Ishikawa (cell line): ENCODE measurements at regions not wholly inside any gene's neighbourhood (a gene's known extent, or its start where the extent isn't known, plus 50 kb on each side); places are given as distances from the start of the nearest gene placed in this dataset.

Experiments
- CEBPB ChIP-seq: IDR thresholded peaks from 2 replicates; pipeline ENCODE4 v1.6.1; 2012
- CREB1 ChIP-seq: IDR thresholded peaks from 2 replicates; pipeline ENCODE4 v1.6.1; 2012; ENCODE audit warnings: low read depth
- EGR1 ChIP-seq: IDR thresholded peaks from 2 replicates; pipeline ENCODE4 v1.6.1; 2012
- EP300 ChIP-seq: IDR thresholded peaks from 2 replicates; pipeline ENCODE4 v1.6.1; 2012; ENCODE audit warnings: borderline replicate concordance
- FOXM1 ChIP-seq: IDR thresholded peaks from 2 replicates; pipeline ENCODE4 v1.6.1; 2012; ENCODE audit warnings: low read depth, borderline replicate concordance
- MAX ChIP-seq: IDR thresholded peaks from 2 replicates; pipeline ENCODE4 v1.6.1; 2012
- NFIC ChIP-seq: IDR thresholded peaks from 2 replicates; pipeline ENCODE4 v1.6.1; 2012
- RAD21 ChIP-seq: IDR thresholded peaks from 2 replicates; pipeline ENCODE4 v1.6.1; 2012; ENCODE audit warnings: low read depth
- REST ChIP-seq: IDR thresholded peaks from 2 replicates; pipeline ENCODE4 v1.6.1; 2012; ENCODE audit warnings: low read depth, mild to moderate bottlenecking
- TAF1 ChIP-seq: IDR thresholded peaks from 2 replicates; pipeline ENCODE4 v1.6.1; 2012; ENCODE audit warnings: low read depth, mild to moderate bottlenecking
- TCF12 ChIP-seq: IDR thresholded peaks from 2 replicates; pipeline ENCODE4 v1.6.1; 2012; ENCODE audit warnings: low read depth
- TEAD4 ChIP-seq: IDR thresholded peaks from 2 replicates; pipeline ENCODE4 v1.6.1; 2012
- USF1 ChIP-seq: IDR thresholded peaks from 2 replicates; pipeline ENCODE4 v1.6.1; 2012
- YY1 ChIP-seq: IDR thresholded peaks from 2 replicates; pipeline ENCODE4 v1.6.1; 2012; ENCODE audit warnings: low read depth
- ZBTB7A ChIP-seq: IDR thresholded peaks from 2 replicates; pipeline ENCODE4 v1.6.1; 2012; ENCODE audit warnings: low read depth

GRCh38 chr7:115227473-115228235, 305.8 kb downstream of the MDFIC start:
- no peak for TF ChIP-seq EGR1

GRCh38 chr7:115226410-115226809, 304.5 kb downstream of the MDFIC start:
- TF ChIP-seq REST: no peak
- TF ChIP-seq USF1: no peak
- TF ChIP-seq EGR1: no peak
- TF ChIP-seq CEBPB: no peak
- TF ChIP-seq ZBTB7A: no peak
- TF ChIP-seq TCF12: no peak
- no peak for TF ChIP-seq YY1
- no peak for TF ChIP-seq TEAD4
- no peak for TF ChIP-seq MAX
- TF ChIP-seq FOXM1: no peak
- no peak for TF ChIP-seq NFIC
- TF ChIP-seq RAD21: no peak
- TF ChIP-seq CREB1: no peak
- no peak for TF ChIP-seq EP300
- TF ChIP-seq TAF1: no peak

GRCh38 chr7:115224922-115225321, 303.0 kb downstream of the MDFIC start:
- TF ChIP-seq TAF1: no peak
- no peak for TF ChIP-seq ZBTB7A
- TF ChIP-seq CREB1: no peak
- no peak for TF ChIP-seq YY1
- no peak for TF ChIP-seq EGR1
- TF ChIP-seq TEAD4: no peak
- no peak for TF ChIP-seq MAX
- no peak for TF ChIP-seq RAD21

GRCh38 chr7:115223959-115224358, 302.1 kb downstream of the MDFIC start:
- TF ChIP-seq NFIC (no peak), YY1 (no peak), USF1 (no peak), RAD21 (no peak)

GRCh38 chr7:115221456-115221855, 299.6 kb downstream of the MDFIC start:
- TF ChIP-seq CREB1 (no peak), TAF1 (no peak), CEBPB (no peak), EP300 (no peak), FOXM1 (no peak), RAD21 (no peak), TEAD4 (no peak), ZBTB7A (no peak), TCF12 (no peak), REST (no peak)

GRCh38 chr7:115218076-115218475, 296.2 kb downstream of the MDFIC start:
- TF ChIP-seq CREB1 (no peak), FOXM1 (no peak), TCF12 (no peak), YY1 (no peak), ZBTB7A (no peak), EGR1 (no peak), REST (no peak), CEBPB (no peak), RAD21 (no peak), EP300 (no peak), NFIC (no peak), USF1 (no peak), MAX (no peak), TEAD4 (no peak), TAF1 (no peak)
